SK-N-SH (cell line): ENCODE measurements at regions not wholly inside any gene's neighbourhood (a gene's known extent, or its start where the extent isn't known, plus 50 kb on each side); places are given as distances from the start of the nearest gene placed in this dataset.

Experiments
- CHD2 ChIP-seq: fragments of 150-350 bp; IDR thresholded peaks from 2 replicates; pipeline ENCODE4 v1.6.1; 2018; ENCODE audit warnings: low read length; ENCODE audit not compliant: partially characterized antibody
- EP300 ChIP-seq, 2 experiments: IDR thresholded peaks; 2 replicates each; pipeline versions ENCODE4 v1.4.0 to v1.6.1; 2012; ENCODE audit warnings: borderline replicate concordance in 1 of 2, low read depth in 1 of 2, low read length in 1 of 2
- MXI1 ChIP-seq: IDR thresholded peaks from 2 replicates; pipeline ENCODE4 v1.6.1; 2012; ENCODE audit warnings: mild to moderate bottlenecking, low read depth, low read length, improper control_type of control experiment
- POLR2AphosphoS5 ChIP-seq: IDR thresholded peaks from 2 replicates; pipeline ENCODE4 v1.6.1; 2012; ENCODE audit warnings: low read depth, low read length
- REST ChIP-seq: IDR thresholded peaks from 2 replicates; pipeline ENCODE4 v1.6.1; 2012; ENCODE audit warnings: mild to moderate bottlenecking, low read depth, low read length, moderate library complexity
- RXRA ChIP-seq: IDR thresholded peaks from 2 replicates; pipeline ENCODE4 v1.4.0; 2012; ENCODE audit warnings: low read depth, mild to moderate bottlenecking, borderline replicate concordance
- SMC3 ChIP-seq: IDR thresholded peaks from 2 replicates; pipeline ENCODE4 v1.6.1; 2012; ENCODE audit warnings: low read depth, low read length, improper control_type of control experiment
- USF1 ChIP-seq: IDR thresholded peaks from 2 replicates; pipeline ENCODE4 v1.4.0; 2012; ENCODE audit warnings: low read depth, borderline replicate concordance
- YY1 ChIP-seq: IDR thresholded peaks from 2 replicates; pipeline ENCODE4 v1.4.0; 2012; ENCODE audit warnings: low read depth, mild to moderate bottlenecking
- TF ChIP-seq, protein P1 (sequence below): fragments of 200-600 bp; sonication (generic); IDR thresholded peaks from 2 replicates; pipeline ENCODE4 v1.6.1; 2017; ENCODE audit warnings: antibody characterized with exemption, mild to moderate bottlenecking, moderate library complexity

DNA sequence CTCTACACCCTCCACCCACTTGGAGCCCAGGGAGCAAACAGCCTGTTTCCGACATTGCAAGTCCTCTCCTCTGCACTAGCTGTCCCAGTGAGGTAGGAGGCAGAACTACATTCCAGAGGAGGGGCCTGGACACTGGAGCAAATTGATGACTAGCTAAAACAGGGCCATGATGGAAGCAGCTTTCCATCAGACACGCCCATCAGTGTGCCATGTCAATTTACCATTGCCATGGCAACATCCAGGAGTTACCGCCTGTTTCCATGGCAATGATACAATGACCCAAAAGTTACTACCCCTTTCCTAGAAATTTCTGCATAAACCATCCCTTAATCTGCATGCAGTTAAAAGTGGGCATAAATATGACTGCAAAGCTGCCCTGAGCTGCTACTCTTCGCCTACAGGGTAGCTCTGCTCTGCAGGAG, 647.1 kb downstream of the PTPRU start:
- TF ChIP-seq, protein P1, sequence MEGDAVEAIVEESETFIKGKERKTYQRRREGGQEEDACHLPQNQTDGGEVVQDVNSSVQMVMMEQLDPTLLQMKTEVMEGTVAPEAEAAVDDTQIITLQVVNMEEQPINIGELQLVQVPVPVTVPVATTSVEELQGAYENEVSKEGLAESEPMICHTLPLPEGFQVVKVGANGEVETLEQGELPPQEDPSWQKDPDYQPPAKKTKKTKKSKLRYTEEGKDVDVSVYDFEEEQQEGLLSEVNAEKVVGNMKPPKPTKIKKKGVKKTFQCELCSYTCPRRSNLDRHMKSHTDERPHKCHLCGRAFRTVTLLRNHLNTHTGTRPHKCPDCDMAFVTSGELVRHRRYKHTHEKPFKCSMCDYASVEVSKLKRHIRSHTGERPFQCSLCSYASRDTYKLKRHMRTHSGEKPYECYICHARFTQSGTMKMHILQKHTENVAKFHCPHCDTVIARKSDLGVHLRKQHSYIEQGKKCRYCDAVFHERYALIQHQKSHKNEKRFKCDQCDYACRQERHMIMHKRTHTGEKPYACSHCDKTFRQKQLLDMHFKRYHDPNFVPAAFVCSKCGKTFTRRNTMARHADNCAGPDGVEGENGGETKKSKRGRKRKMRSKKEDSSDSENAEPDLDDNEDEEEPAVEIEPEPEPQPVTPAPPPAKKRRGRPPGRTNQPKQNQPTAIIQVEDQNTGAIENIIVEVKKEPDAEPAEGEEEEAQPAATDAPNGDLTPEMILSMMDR = no peak
- TF ChIP-seq REST (no peak), EP300 (IDR thresholded peaks at IDR 0.05; ENCODE audit: borderline replicate concordance in 1 of 2, low read depth in 1 of 2, low read length in 1 of 2) (no peak), SMC3 (no peak), RXRA (no peak), CHD2 (no peak), YY1 (no peak), USF1 (no peak), MXI1 (no peak), POLR2AphosphoS5 (no peak)
